ENCODE measurements at regions not wholly inside any gene's neighbourhood (a gene's known extent, or its start where the extent isn't known, plus 50 kb on each side); places are given as distances from the start of the nearest gene placed in this dataset.

GRCh38 chr10:131430716-131431412 lies 119.3 kb upstream of the TCERG1L start:
- TF ChIP-seq MXI1 (IDR thresholded peaks at IDR 0.05; ENCODE audit: borderline replicate concordance, low read depth, low read length) = no peak
- TF ChIP-seq, protein P1, sequence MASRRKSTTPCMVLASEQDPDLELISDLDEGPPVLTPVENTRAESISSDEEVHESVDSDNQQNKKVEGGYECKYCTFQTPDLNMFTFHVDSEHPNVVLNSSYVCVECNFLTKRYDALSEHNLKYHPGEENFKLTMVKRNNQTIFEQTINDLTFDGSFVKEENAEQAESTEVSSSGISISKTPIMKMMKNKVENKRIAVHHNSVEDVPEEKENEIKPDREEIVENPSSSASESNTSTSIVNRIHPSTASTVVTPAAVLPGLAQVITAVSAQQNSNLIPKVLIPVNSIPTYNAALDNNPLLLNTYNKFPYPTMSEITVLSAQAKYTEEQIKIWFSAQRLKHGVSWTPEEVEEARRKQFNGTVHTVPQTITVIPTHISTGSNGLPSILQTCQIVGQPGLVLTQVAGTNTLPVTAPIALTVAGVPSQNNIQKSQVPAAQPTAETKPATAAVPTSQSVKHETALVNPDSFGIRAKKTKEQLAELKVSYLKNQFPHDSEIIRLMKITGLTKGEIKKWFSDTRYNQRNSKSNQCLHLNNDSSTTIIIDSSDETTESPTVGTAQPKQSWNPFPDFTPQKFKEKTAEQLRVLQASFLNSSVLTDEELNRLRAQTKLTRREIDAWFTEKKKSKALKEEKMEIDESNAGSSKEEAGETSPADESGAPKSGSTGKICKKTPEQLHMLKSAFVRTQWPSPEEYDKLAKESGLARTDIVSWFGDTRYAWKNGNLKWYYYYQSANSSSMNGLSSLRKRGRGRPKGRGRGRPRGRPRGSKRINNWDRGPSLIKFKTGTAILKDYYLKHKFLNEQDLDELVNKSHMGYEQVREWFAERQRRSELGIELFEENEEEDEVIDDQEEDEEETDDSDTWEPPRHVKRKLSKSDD (CRISPR knock-in tag; IDR thresholded peaks at IDR 0.05; ENCODE audit: low read depth) = no peak
